Activated CD4-positive, alpha-beta T cell treated with anti-CD3 and anti-CD28 coated beads for 36 hours (primary cell): ENCODE measurements at regions not wholly inside any gene's neighbourhood (a gene's known extent, or its start where the extent isn't known, plus 50 kb on each side); places are given as distances from the start of the nearest gene placed in this dataset.
A peak's percentile ranks its signal among the peaks of the same experiment; 100 is the strongest.

ENCODE experiments used
- ATAC-seq: fragments of 200-7000 bp; cut with Tn5 transposase; one replicate; pipeline ENCODE4 v1.10.0; 2021; ENCODE audit warnings: mild to moderate bottlenecking, moderate library complexity
- CTCF ChIA-PET: fragments of 350-600 bp; sonication (Branson Sonifier 250); formaldehyde crosslinking; loops from one replicate; lab custom pipeline; 2021; ENCODE audit warnings: antibody characterized with exemption; lab: Charles Lee
- POLR2A ChIA-PET: fragments of 350-600 bp; sonication (Branson Sonifier 250); formaldehyde crosslinking; loops from one replicate; lab custom pipeline; 2021; ENCODE audit warnings: antibody characterized with exemption, inconsistent platforms; lab: Charles Lee
- DNase-seq: peaks from one replicate; pipeline ENCODE4 v3.0.0-alpha.2; 2020
- H3K27ac Mint-ChIP-seq: one replicate; pipeline ENCODE4 v1.8.0; 2021; ENCODE audit warnings: mixed read lengths
- H3K27me3 Mint-ChIP-seq: one replicate; pipeline ENCODE4 v1.8.0; 2021; ENCODE audit warnings: mixed read lengths
- H3K36me3 Mint-ChIP-seq: one replicate; pipeline ENCODE4 v1.8.0; 2021; ENCODE audit warnings: low read depth, mixed read lengths
- H3K4me1 Mint-ChIP-seq: one replicate; pipeline ENCODE4 v1.8.0; 2021; ENCODE audit warnings: mixed read lengths
- H3K4me3 Mint-ChIP-seq: one replicate; pipeline ENCODE4 v1.8.0; 2021; ENCODE audit warnings: mild to moderate bottlenecking, moderate library complexity, mixed read lengths
- H3K9me3 Mint-ChIP-seq: one replicate; pipeline ENCODE4 v1.8.0; 2021; ENCODE audit warnings: low read depth, mixed read lengths
- intact Hi-C, 2 experiments: fragments of 100-400 bp; cut with DNase I in 1 of 2; cut with micrococcal nuclease in 1 of 2; formaldehyde crosslinking; loops; one replicate each; pipeline versions ENCODE4 v1.14.2 to v1.15.1; 2022 to 2024; cut with DNase I, micrococcal nuclease

GRCh38 chr3:152549263-152549662 is 280.5 kb downstream of the MBNL1 start:
- Mint-ChIP-seq H3K27ac (no peak overlapping the region), H3K36me3 (no peaks in the 10 kb centered on the region), H3K4me3 (no peak overlapping the region), H3K27me3 (peaks cover 5% of the 10 kb centered on the region), H3K9me3 (no peaks in the 10 kb centered on the region), H3K4me1 (no peaks in the 10 kb centered on the region)
- POLR2A ChIA-PET, result no interaction called here
- CTCF ChIA-PET, result no interaction called here
- intact Hi-C loops, result no loop called here
- DNase-seq (no peak), ATAC-seq (no peak)

DNA sequence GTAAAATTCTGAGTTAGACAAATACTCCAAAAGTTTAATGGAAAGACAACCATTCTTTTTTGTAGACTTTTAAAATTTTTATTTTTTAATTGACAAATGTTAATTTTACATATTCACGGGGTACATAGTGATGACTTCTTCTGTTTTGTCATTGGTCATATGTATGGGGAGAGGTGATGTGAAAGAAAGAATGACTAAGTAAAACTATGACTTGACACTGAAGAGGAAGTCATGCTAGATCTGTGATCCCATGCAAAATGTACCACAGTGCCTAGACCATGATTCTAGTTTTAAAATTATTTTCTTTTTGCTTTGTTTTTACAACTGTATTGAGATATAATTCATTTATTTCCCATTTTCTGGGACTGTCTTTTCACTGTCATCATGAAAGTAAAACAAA is 281.6 kb downstream of the MBNL1 start:
- no peaks in the 10 kb centered on the region for H3K36me3 Mint-ChIP-seq
- CTCF ChIA-PET, result no interaction called here
- no peak overlapping the region for H3K27ac Mint-ChIP-seq
- ATAC-seq, result peak; percentile 77
- POLR2A ChIA-PET, result no interaction called here
- H3K4me1 Mint-ChIP-seq, result no peaks in the 10 kb centered on the region
- H3K27me3 Mint-ChIP-seq, result peaks cover 4% of the 10 kb centered on the region
- H3K4me3 Mint-ChIP-seq, result no peak overlapping the region
- no peaks in the 10 kb centered on the region for H3K9me3 Mint-ChIP-seq
- intact Hi-C loops, result no loop called here
- DNase-seq, result no peak

- peaks cover 11% of the 10 kb centered on the region for H3K4me1 Mint-ChIP-seq
- H3K27me3 Mint-ChIP-seq, result peaks cover 4% of the 10 kb centered on the region
- no peak overlapping the region for H3K4me3 Mint-ChIP-seq
- POLR2A ChIA-PET, result no interaction called here
- DNase-seq (no peak), ATAC-seq (no peak)
- intact Hi-C loops, result no loop called here
- no peaks in the 10 kb centered on the region for H3K9me3 Mint-ChIP-seq
- H3K27ac Mint-ChIP-seq, result no peak overlapping the region
- CTCF ChIA-PET, result interaction anchor here (0.7 kb wide), 1 partner anchor 655 kb away, joined by 3 read pairs; no protein-coding TSS in a partner anchor
- no peaks in the 10 kb centered on the region for H3K36me3 Mint-ChIP-seq
Measured at GRCh38 chr3:152554980-152555379, 280.0 kb upstream of the P2RY1 start.

DNA sequence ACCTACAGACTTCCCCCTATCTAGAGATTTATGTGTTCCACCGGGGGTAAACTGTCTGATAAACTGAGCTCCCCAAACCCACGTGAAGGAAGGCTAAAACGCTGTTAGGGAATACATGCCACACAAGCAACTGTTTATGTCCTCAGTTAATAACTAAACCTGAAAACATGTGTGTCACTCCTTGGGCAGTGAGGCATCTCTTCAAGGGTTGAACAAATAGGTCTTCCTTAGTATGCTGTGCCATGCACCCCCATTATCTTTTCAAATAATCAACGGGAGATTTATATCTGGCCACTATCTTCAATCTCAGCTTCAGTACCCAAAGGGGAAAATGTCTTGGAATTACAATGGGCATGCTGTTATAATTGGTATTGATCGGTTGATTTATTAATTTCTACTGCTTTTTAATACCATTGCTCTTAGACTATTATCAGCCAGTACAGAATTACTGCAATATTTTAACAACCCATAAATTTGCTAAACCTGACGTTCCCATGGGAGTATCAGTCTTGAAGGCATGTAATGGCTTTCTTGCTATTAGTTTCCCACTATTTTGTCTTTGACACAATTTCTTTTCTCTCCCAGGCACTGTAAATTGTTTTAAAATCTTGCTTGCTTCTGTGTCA is 279.2 kb upstream of the P2RY1 start:
- ATAC-seq (no peak), DNase-seq (no peak)
- no peak overlapping the region for H3K27ac Mint-ChIP-seq
- peaks cover 11% of the 10 kb centered on the region for H3K4me1 Mint-ChIP-seq
- intact Hi-C loops, result no loop called here
- ChIA-PET CTCF (no interaction called here), POLR2A (no interaction called here)
- H3K36me3 Mint-ChIP-seq, result no peaks in the 10 kb centered on the region
- H3K9me3 Mint-ChIP-seq, result no peaks in the 10 kb centered on the region
- H3K27me3 Mint-ChIP-seq, result peaks cover 4% of the 10 kb centered on the region
- H3K4me3 Mint-ChIP-seq, result no peak overlapping the region

- Mint-ChIP-seq H3K27ac (no peak overlapping the region), H3K9me3 (no peaks in the 10 kb centered on the region), H3K27me3 (peaks cover 4% of the 10 kb centered on the region), H3K36me3 (no peaks in the 10 kb centered on the region), H3K4me1 (peaks cover 11% of the 10 kb centered on the region), H3K4me3 (no peak overlapping the region)
- ATAC-seq (peak; percentile 99), DNase-seq (peak; percentile 11)
- POLR2A ChIA-PET, result no interaction called here
- intact Hi-C loops, result no loop called here
- CTCF ChIA-PET, result interaction anchor here (0.6 to 1.1 kb wide), 2 partner anchors 17 to 1326 kb away, joined by 3 to 5 read pairs; no protein-coding TSS in a partner anchor
Measured at GRCh38 chr3:152556731-152557254, 278.1 kb upstream of the P2RY1 start.

- POLR2A ChIA-PET, result no interaction called here
- no peak for ATAC-seq
- CTCF ChIA-PET, result interaction anchor here (1.1 kb wide), 1 partner anchor 17 kb away, joined by 5 read pairs; no protein-coding TSS in a partner anchor
Measured at GRCh38 chr3:152557302-152557999, 277.5 kb upstream of the P2RY1 start.

GRCh38 chr3:152558386-152558785 is 276.5 kb upstream of the P2RY1 start:
- Mint-ChIP-seq H3K4me1 (peaks cover 11% of the 10 kb centered on the region), H3K9me3 (no peaks in the 10 kb centered on the region), H3K27ac (no peak overlapping the region), H3K4me3 (no peak overlapping the region), H3K36me3 (no peaks in the 10 kb centered on the region), H3K27me3 (peaks cover 4% of the 10 kb centered on the region)
- ChIA-PET CTCF (no interaction called here), POLR2A (no interaction called here)
- DNase-seq (no peak), ATAC-seq (no peak)
- intact Hi-C loops, result no loop called here

More at GRCh38 chr3:152557302-152557999, 277.5 kb upstream of the P2RY1 start:
- Mint-ChIP-seq H3K27ac (no peak overlapping the region), H3K4me3 (no peak overlapping the region), H3K27me3 (peaks cover 4% of the 10 kb centered on the region), H3K9me3 (no peaks in the 10 kb centered on the region), H3K4me1 (peaks cover 11% of the 10 kb centered on the region), H3K36me3 (no peaks in the 10 kb centered on the region)
- intact Hi-C loops, result no loop called here
- DNase-seq, result no peak

GRCh38 chr3:152559246-152559645 is 275.7 kb upstream of the P2RY1 start:
- DNase-seq, result no peak
- Mint-ChIP-seq H3K36me3 (no peaks in the 10 kb centered on the region), H3K4me1 (peaks cover 11% of the 10 kb centered on the region), H3K27ac (no peak overlapping the region), H3K9me3 (no peaks in the 10 kb centered on the region), H3K27me3 (peaks cover 2% of the 10 kb centered on the region), H3K4me3 (no peak overlapping the region)
- no peak for ATAC-seq
- ChIA-PET CTCF (interaction anchor here (0.6 kb wide), 1 partner anchor 554 kb away, joined by 3 read pairs; no protein-coding TSS in a partner anchor), POLR2A (no interaction called here)
- intact Hi-C loops, result no loop called here

DNA sequence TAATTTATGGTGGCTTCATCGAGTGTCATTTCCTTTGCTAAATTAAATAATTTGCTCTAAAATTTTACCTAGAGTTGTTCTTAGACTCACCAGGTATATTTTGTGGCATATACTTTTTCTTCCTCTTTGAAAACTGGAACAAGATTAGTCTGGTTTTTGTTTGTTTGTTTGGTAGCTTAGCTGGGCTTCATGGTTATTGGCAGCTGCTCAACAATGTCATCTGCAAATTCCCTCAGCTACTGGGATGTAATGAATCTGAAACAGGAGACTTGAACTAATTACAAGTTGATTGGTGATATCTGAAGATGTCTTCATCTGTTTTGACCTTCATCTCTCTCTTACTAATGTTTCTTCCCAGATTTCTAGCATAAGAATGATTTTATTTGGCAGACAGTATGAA is 270.5 kb upstream of the P2RY1 start:
- intact Hi-C loops, result no loop called here

DNA sequence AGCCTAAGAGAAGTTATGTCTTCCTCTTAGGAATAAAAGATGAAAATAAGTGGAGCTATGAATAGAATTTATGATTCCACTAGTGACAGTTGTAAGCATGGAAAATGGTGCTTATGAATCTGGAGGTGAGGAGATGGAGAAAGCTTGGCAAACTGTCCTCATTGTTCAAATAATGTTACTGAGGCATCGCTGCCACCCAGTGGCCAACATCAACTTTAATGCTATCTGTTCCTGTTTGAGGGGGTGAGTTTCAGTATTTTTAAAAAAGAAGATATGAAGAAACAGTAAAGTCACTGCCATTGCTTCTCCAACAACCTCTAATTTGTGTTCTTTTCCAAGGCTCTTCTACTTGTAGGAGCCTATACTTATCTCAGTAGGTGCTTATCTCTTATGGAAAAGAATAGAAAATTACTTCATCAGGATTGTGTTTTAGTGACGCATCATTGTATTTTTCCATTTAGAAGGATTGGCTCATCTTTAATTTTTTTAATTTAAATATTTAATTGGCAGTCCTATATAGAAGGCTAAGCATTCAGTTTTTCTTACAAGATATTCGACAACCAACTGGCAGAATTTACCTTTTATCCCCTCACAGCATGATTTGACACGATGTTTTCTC is 260.4 kb upstream of the P2RY1 start:
- CTCF ChIA-PET, result interaction anchor here (0.7 to 2.9 kb wide), 11 partner anchors 10 to 260 kb away, joined by 3 to 15 read pairs (median 3); no protein-coding TSS in a partner anchor
- POLR2A ChIA-PET, result no interaction called here
- intact Hi-C loops, result loop anchor here (1.0 to 5.0 kb wide), 3 partner anchors 100 to 502 kb away; no protein-coding TSS in a partner anchor
- DNase-seq, result peak; percentile 65
- Mint-ChIP-seq H3K27me3 (peaks cover 3% of the 10 kb centered on the region), H3K27ac (no peak overlapping the region), H3K9me3 (no peaks in the 10 kb centered on the region), H3K4me1 (no peaks in the 10 kb centered on the region), H3K4me3 (no peak overlapping the region), H3K36me3 (no peaks in the 10 kb centered on the region)
- no peak for ATAC-seq

More for the DNA sequence above, 270.5 kb upstream of the P2RY1 start:
- ATAC-seq (no peak), DNase-seq (no peak)
- H3K9me3 Mint-ChIP-seq, result no peaks in the 10 kb centered on the region
- no peaks in the 10 kb centered on the region for H3K4me1 Mint-ChIP-seq
- no peak overlapping the region for H3K27ac Mint-ChIP-seq
- H3K4me3 Mint-ChIP-seq, result no peak overlapping the region
- no peaks in the 10 kb centered on the region for H3K36me3 Mint-ChIP-seq
- H3K27me3 Mint-ChIP-seq, result no peaks in the 10 kb centered on the region
- POLR2A ChIA-PET, result no interaction called here
- CTCF ChIA-PET, result interaction anchor here (1.5 kb wide), 1 partner anchor 11 kb away, joined by 4 read pairs; no protein-coding TSS in a partner anchor

- CTCF ChIA-PET, result no interaction called here
- Mint-ChIP-seq H3K9me3 (no peaks in the 10 kb centered on the region), H3K36me3 (no peaks in the 10 kb centered on the region), H3K4me3 (no peak overlapping the region), H3K27ac (no peak overlapping the region), H3K27me3 (peaks cover 2% of the 10 kb centered on the region), H3K4me1 (no peaks in the 10 kb centered on the region)
- ATAC-seq (no peak), DNase-seq (no peak)
- intact Hi-C loops, result no loop called here
- POLR2A ChIA-PET, result no interaction called here
Measured at GRCh38 chr3:152578769-152579168, 256.2 kb upstream of the P2RY1 start.
